ENCODE measurements at regions not wholly inside any gene's neighbourhood (a gene's known extent, or its start where the extent isn't known, plus 50 kb on each side); places are given as distances from the start of the nearest gene placed in this dataset.
"Not testable (repeated sequence)": the region's sequence is repeated elsewhere in the genome, so short reads cannot be mapped to it uniquely, and the experiment has no call there.

DNA sequence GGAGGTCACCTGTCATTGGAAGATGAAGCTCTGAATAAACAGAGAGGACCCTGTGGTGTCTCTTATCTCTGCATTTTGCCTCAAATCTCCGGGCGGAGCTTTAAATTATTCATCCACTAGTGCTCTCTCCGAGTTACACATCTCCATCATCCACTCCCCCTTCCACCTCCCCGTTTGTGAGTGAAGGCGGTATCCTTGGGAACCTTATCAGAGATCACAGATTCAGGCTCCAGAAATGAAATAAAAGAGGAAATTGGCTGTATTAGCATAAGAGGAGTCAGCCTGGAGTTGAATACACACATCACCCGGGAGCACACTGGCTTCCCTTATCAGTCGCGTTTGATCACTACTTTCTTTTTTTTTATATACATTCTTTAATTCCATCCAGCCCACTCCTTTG is 1184.8 kb downstream of the GATA3 start:
- ATAC-seq (ENCODE audit: poor library complexity) (no peak), DNase-seq (no peak)
- intact Hi-C loops (cut with DNase I), result no loop called here

DNA sequence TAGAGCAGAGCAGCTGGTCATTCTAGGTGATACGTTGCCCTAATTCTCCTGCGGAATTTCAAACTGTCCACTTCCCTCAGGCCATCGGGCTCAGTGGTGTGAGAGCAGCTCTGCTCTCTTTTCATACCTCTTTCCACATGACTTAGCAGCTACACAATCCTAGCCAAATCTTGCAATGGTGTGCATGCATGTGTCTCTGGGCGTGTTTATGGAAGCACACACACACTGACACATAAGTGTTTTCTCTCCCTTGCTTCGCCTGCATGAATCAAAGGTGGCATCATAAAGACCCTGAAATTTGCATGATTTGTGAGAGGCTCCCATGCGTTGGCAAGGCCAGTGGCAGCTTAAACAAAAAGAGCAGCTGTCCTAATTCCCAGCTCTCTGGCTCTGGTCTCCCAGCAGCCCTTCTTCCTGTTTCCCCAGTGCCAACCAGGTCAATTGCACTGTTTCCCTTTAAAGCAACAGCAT is 1189.5 kb downstream of the GATA3 start:
- DNase-seq (no peak), ATAC-seq (ENCODE audit: poor library complexity) (no peak)
- intact Hi-C loops (cut with DNase I), result no loop called here

DNA sequence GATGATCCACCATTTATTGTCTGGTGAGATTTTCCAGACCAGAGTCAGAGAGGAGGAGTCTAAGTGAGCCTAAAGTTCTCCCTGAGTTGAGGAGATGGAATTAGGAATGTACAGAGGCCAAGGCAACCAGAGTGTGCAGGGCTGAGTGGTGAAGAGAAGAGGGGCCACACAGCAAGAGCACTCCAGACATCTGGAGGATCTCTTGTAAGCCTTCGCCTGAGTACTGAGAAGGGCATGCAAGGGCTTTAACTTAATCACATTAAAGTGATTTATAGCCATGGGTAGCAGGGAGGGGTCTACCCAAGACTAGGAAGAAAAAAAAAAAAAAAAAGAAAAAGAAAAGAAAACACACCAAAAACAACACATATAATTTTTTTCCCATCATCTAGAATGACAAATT is 1190.4 kb downstream of the GATA3 start:
- intact Hi-C loops (cut with DNase I), result no loop called here
- DNase-seq (no peak), ATAC-seq (ENCODE audit: poor library complexity) (no peak)

DNA sequence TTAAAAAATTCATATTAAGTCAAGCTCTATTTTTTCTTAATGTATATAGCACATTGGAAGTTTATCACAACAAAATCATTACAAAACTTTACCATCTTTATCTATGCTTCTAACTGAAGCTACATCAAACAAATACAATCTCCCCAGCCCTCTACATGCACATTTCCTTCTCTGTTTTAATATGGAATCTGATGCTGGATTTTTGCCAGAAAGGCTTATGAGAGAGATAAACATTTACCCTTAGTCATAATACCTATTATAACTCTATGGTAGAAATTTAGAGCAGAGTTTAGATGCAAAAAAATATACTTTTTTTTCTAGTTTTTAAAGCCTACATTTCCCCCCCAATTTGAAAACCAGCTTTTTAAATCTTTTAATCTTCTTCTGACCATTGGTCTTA is 1198.6 kb downstream of the GATA3 start:
- intact Hi-C loops (cut with DNase I), result no loop called here
- ATAC-seq (ENCODE audit: poor library complexity) (no peak), DNase-seq (no peak)

DNA sequence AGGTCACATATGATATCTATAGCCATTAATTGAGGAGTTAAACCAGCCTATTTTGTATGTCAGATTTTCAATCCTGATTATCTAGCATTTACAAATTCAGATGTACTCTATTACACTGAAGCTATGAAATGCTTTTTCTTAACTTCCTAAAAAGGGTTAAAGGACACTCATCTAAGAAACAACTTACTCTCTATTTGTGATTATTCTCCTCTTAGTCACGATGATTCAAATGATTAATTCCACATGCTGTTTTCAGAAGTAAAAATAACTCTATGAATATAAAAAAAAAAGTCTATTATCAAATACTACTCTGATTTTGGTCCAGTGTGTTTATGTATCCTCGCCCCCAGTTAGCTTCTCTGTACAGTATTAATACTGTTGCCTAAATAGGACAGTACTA is 1199.9 kb downstream of the GATA3 start:
- intact Hi-C loops (cut with DNase I), result no loop called here
- no peak for ATAC-seq (ENCODE audit: poor library complexity)
- DNase-seq, result no peak

DNA sequence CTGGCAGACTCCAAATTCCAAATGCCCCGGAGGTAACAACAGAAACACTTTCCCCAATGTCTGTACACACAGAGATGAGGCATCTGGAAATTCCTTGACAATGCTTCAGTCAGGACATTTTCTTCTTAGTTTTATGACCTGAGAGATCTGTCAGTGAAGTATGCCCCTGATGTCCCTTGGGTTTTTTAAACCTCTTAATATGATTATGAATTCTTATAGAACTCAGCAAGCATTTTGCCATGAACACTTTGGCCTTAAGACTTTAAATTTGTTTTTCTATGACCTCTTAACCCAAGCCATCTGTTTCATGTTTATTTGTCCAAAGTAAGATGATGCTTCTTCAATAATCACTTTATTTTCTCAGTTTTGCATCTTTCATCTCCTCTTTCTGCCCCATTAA is 1206.2 kb downstream of the GATA3 start:
- ATAC-seq (ENCODE audit: poor library complexity) (no peak), DNase-seq (no peak)
- intact Hi-C loops (cut with DNase I), result no loop called here

DNA sequence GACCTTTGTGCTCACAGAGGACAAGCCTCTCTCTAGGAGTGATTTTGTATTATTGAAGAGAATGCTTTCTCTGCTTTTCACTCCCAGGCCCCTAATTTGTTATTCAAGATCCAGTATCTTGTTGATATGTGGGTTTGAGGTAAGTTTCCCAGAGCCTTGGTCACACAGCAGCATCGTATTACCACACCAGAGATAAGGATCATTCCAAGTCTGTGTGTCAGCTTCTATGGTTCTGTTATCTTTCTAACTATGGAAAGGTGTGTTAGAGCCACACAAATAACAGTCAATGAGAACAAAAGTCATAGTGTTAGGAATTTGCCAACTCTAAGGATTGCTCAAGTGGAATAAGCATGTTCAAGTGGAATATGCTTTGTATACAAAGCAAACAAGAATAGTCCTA is 1208.3 kb downstream of the GATA3 start:
- intact Hi-C loops (cut with DNase I), result no loop called here
- no peak for DNase-seq
- ATAC-seq (ENCODE audit: poor library complexity), result no peak

DNA sequence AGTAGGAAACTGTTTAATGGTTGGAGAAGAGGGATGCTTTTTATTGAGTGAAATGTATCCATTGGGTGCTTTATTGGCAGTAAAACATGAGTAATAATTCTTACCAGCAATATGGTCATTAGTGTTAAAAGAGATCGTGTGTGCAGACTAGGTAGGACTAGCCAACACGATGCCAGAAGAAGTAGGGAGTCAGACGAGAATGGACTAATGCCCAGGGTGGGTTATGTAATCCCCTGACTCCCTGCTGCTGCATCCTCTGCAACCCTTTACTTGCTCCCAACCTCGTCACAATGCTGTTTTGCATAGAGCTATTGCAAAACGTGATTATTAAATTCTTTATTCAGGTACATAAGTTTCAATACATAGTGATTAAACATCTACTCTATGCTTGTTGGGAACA is 1213.7 kb downstream of the GATA3 start:
- DNase-seq (no peak), ATAC-seq (ENCODE audit: poor library complexity) (no peak)
- intact Hi-C loops (cut with DNase I), result no loop called here

DNA sequence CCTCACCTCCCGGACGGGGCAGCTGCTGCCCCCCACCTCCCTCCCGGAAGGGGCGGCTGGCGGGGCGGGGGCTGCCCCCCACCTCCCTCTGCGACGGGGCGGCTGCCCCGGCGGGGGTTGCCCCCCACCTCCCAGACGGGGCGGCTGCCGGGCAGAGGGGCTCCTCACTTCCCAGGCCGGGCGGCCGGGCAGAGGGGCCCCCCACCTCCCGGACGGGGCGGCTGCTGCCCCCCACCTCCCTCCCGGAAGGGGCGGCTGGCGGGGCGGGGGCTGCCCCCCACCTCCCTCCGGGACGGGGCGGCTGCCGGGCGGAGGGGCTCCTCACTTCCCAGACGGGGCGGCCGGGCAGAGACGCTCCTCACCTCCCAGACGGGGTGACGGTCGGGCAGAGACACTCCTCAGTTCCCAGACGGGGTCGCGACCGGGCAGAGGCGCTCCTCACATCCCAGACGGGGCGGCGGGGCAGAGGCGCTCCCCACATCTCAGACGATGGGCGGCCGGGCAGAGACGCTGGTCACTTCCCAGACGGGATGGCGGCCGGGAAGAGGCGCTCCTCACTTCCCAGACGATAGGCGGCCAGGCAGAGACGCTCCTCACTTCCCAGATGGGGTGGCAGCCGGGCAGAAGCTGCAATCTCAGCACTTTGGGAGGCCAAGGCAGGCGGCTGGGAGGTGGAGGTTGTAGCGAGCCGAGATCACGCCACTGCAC is 1218.8 kb downstream of the GATA3 start:
- intact Hi-C loops (cut with DNase I); DNase-seq; ATAC-seq (ENCODE audit: poor library complexity): not testable (repeated sequence)

DNA sequence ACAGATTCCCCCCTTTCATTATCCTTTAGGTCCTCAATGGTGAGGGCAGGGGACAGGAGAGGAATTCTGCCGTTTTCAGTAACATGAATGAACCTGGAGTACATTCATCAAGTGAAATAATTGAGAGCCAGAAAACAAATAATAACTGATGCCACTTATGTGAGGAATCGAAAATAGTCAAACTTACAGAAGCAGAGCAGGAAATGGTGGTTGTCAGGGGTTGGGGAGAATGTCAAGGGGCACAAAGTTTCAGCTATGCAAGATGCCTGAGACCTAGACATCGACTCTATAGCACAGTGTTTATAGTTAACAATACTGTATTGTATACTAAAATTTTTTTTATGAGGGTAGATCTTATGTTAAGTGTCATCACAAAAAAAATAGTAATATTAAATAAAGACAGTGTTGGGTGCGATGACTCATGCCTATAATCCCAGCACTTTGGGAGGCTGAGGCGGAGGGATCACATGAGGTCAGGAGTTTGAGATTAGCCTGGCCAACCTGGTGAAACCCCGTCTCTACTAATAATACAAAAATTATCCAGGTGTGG is 1219.8 kb downstream of the GATA3 start:
- intact Hi-C loops (cut with DNase I), result no loop called here
- ATAC-seq (ENCODE audit: poor library complexity), result no peak
- DNase-seq, result no peak

DNA sequence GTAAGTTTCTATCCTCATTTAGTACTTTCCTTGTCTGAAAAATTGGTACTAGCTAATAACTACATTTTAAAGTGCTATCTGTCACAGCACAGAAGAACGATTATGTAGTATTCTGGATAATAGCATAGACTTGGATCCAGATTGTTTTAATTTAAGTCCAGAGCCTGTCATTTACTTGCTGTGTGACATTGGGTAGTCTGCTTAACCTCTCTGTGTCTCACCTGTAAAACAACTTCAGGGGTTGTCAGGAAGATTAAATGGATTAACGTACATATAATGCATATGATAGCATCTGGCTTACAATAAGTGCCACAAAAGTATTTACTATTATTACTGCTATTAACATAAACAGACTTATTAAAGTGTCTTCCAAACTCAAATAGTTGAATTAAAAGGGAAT is 1221.4 kb downstream of the GATA3 start:
- no peak for ATAC-seq (ENCODE audit: poor library complexity)
- intact Hi-C loops (cut with DNase I), result no loop called here
- DNase-seq, result no peak

DNA sequence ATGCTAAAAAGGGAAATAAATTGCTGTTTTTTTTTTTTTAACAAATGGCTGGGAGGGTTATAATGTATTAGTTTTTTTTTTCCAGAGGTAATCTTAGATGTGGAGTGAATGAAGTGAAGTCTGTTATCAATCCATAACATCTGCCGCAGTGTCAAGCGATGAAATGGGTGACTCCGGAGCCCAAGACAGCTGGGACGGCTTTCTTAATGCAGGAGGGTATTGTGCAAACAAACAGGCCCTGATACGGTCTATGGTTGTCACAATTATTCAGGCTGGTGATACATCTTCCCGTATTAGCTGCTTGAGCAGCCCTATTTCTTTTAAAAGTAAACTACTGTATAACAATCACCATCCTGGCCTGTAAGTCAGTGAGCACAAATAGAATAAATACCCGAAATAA is 1231.2 kb downstream of the GATA3 start:
- intact Hi-C loops (cut with DNase I), result no loop called here
- ATAC-seq (ENCODE audit: poor library complexity), result no peak
- no peak for DNase-seq

DNA sequence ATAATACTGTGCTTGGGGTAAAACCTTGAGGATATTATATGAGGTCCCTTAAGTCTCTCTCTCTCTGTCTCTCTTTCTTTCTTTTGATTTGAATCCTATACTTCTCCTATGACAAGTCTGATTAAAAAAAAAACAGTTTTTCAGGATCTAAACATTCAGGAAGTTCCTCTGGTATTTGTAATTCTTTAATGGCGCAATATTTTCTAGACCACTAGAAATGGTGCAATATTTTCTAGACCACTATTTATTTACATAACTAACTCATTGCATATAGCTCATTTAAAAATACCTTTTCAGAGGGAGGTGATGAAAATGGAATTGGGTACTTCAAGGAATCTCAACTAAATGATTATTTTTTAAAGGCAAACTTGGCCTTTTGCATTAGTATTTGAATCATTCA is 1235.3 kb downstream of the GATA3 start:
- intact Hi-C loops (cut with DNase I), result no loop called here
- ATAC-seq (ENCODE audit: poor library complexity) (no peak), DNase-seq (no peak)

DNA sequence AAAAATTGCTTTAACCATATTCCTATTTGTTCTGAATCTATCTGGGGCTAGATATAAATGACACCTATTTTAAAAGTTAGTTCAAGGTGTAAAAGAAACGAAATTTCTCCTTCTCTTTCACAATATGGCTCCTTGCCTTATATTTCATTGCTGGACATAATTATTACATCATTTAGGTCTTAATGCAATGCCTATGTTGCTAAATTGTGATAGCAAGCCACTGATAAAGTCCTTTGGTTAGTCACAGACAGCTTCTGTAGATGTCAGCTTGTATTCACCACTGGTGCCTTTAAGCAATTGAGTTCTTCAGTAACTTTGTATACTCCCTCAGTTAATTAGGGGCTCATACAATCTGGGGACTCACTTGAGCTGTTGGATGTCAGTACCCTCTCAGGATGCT is 1236.6 kb downstream of the GATA3 start:
- no peak for DNase-seq
- intact Hi-C loops (cut with DNase I), result no loop called here
- ATAC-seq (ENCODE audit: poor library complexity), result no peak

DNA sequence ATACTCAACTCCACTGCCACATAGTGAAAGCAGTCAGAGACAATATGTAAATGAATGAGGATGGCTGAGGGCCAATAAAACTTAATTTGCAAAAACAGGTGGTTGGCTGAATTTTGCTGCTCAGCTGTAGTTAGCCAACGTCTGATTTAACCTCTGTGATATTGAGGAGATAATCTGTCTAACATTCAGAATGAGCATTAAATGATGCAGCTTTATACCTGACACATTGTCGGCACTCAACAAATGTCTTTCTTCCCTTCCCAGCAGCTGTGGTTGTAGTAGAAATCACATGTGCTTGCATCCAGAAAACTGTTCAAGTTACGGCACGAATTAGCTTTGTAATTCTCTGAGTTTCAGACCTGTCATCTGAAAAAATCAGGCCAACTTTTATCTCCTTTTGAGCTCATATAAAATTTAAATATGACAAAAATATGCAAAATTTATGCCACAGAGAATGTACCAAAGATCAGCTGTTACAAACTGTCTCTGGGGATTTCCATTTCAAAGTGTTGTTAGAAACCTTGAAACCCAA is 1239.7 kb downstream of the GATA3 start:
- ATAC-seq (ENCODE audit: poor library complexity), result no peak
- no peak for DNase-seq
- intact Hi-C loops (cut with DNase I), result no loop called here

DNA sequence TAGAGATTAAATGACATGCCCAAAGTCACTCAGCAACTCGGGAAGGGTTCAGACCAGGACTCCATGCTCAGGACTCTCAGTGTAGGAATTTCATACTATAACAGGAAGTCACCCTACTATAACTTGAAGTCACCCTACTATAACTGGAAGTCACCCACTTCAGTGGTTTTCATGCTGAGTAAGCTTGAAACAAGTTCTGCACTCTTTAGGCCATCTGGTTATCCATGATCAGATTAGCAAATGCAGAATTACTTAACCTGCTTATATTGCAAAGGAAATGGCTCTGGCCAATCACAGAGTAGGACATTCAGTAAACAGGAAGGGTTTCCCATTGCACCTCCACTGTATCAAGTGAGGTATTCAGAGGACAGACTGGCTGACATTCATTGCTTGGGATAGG is 1240.4 kb downstream of the GATA3 start:
- ATAC-seq (ENCODE audit: poor library complexity), result no peak
- intact Hi-C loops (cut with DNase I), result no loop called here
- no peak for DNase-seq

DNA sequence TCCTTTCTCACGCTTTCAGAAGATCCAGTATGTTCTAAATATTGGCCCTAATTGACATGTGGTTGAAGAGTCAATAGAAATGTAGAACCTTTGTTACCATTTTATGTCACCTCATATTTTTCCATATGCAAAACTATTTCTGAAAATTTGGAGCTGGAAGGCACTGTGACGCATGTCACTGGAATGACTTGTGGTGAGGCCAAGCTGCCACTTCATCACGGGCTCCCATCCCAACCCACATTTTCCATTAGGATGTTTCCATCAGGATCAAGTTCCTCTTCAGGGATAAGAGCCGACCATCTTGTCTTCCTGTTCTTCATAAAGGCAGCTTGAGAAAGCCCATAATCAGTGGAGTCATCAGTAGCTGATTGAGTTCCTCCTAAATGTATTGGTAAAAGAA is 1241.7 kb downstream of the GATA3 start:
- intact Hi-C loops (cut with DNase I), result no loop called here
- DNase-seq, result no peak
- ATAC-seq (ENCODE audit: poor library complexity), result no peak

DNA sequence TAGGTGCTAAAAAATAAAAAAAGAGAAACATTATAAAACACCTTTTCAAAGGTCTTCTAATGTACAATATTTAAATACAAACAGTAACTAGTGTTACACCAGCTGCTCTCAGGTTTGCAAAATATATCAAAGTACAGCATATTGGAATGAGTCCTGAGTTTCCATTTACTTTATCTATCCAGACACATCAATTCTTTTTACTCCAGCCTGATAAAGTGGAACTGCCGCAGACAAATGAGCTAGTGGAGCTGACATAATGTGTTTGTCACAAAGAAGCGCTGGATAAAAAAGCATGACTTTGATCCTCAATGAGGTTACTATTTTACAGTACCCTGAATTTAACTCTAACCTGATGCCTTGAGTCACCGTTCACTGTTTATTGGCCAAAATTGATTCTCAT is 1243.1 kb downstream of the GATA3 start:
- no peak for ATAC-seq (ENCODE audit: poor library complexity)
- DNase-seq, result no peak

DNA sequence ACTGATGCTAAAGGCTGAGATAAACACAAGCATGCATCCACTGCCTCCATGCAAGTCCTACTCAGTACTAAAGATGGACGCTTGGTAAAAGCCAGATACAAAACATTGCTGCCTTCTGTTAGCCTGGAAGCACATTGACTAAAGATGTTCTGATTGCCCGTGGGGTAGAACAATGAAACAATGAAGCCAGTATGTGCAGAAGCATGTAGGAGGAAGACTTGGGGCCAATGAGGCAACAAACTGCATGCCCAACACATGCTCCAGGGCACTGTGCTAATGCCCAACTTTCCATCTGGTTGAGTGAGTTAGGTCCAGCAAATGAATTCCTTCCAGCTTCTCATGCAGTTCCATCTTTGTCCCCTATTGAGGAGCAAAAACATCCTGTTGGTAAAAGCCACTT is 1245.5 kb downstream of the GATA3 start:
- intact Hi-C loops (cut with DNase I), result loop anchor here (10.0 kb wide), 2 partner anchors 1425 to 1545 kb away; no protein-coding TSS in a partner anchor
- ATAC-seq (ENCODE audit: poor library complexity), result no peak
- DNase-seq, result no peak

More for the DNA sequence above, 1243.1 kb downstream of the GATA3 start:
- intact Hi-C loops (cut with DNase I), result no loop called here

DNA sequence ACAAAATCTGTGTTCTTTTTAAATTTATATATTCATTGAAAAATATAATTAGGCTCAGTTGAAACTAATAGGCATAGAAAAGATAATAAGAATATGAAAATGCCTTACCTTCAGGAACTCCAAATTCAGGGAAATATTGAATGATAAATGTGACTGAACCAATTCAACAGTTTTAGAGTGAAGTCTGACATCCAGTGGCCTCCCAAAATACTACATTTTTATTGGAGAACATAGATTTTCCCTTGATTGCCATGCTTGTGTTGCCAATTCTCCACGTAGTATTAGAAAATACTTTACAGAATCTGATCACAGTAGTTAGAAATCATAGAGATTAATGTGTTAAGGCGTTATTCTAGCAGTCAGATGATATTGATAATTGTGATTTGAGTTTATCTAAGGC is 1246.7 kb downstream of the GATA3 start:
- intact Hi-C loops (cut with DNase I), result loop anchor here (10.0 kb wide), 2 partner anchors 1426 to 1546 kb away; no protein-coding TSS in a partner anchor
- no peak for DNase-seq
- no peak for ATAC-seq (ENCODE audit: poor library complexity)
